ENCODE measurements at regions not wholly inside any gene's neighbourhood (a gene's known extent, or its start where the extent isn't known, plus 50 kb on each side); places are given as distances from the start of the nearest gene placed in this dataset. TPM values are rescaled to one million over a fixed set of nuclear protein-coding genes. Genes with fewer than 3 reads are reported as not detected.
A peak's percentile ranks its signal among the peaks of the same experiment; 100 is the strongest.

DNA sequence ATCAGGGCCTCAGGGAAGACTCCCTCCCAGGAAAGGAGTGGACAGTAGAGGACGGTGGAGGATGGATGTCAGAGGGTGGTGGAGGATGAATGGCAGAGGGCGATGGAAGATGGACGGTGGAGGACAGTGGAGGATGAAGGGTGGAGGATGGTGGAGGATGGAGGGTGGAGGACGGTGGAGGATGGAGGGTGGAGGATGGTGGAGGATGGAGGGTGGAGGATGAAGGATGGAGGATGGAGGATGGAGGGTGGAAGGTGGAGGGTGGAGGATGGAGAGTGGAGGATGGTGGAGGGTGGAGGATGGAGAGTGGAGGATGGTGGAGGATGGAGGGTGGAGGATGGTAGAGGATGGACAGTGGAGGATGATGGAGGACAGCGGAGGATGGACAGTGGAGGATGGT is 95.9 kb downstream of the LRRC74A start:
- TF ChIP-seq, protein P1, sequence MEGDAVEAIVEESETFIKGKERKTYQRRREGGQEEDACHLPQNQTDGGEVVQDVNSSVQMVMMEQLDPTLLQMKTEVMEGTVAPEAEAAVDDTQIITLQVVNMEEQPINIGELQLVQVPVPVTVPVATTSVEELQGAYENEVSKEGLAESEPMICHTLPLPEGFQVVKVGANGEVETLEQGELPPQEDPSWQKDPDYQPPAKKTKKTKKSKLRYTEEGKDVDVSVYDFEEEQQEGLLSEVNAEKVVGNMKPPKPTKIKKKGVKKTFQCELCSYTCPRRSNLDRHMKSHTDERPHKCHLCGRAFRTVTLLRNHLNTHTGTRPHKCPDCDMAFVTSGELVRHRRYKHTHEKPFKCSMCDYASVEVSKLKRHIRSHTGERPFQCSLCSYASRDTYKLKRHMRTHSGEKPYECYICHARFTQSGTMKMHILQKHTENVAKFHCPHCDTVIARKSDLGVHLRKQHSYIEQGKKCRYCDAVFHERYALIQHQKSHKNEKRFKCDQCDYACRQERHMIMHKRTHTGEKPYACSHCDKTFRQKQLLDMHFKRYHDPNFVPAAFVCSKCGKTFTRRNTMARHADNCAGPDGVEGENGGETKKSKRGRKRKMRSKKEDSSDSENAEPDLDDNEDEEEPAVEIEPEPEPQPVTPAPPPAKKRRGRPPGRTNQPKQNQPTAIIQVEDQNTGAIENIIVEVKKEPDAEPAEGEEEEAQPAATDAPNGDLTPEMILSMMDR (IDR thresholded peaks at IDR 0.05; ENCODE audit: insufficient read depth, low read depth, low read length), result no peak
- no peak overlapping the region for H3K4me3 ChIP-seq (ENCODE audit: low read depth, low read length)
- DNase-seq (ENCODE audit: low read depth), result no peak

DNA sequence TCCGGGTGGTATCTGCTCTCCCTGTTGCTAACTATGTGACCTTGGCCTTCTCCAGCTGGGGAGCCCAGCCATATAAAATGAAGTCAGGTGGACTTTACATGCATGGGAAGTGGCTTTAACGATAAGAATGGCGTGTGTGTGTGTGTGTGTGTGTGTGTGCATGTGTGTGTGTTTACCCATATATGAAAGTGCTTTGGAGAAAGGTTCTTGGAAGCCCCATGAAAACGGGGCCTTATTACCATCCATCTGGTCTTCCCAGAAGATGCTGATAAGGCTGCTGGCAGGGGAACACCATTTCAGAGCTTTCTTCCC is 94.8 kb downstream of the LRRC74A start:
- TF ChIP-seq, protein P1 (IDR thresholded peaks at IDR 0.05; ENCODE audit: insufficient read depth, low read depth, low read length), result no peak
- no peak for DNase-seq (ENCODE audit: low read depth)
- H3K4me3 ChIP-seq (ENCODE audit: low read depth, low read length), result no peak overlapping the region

DNA sequence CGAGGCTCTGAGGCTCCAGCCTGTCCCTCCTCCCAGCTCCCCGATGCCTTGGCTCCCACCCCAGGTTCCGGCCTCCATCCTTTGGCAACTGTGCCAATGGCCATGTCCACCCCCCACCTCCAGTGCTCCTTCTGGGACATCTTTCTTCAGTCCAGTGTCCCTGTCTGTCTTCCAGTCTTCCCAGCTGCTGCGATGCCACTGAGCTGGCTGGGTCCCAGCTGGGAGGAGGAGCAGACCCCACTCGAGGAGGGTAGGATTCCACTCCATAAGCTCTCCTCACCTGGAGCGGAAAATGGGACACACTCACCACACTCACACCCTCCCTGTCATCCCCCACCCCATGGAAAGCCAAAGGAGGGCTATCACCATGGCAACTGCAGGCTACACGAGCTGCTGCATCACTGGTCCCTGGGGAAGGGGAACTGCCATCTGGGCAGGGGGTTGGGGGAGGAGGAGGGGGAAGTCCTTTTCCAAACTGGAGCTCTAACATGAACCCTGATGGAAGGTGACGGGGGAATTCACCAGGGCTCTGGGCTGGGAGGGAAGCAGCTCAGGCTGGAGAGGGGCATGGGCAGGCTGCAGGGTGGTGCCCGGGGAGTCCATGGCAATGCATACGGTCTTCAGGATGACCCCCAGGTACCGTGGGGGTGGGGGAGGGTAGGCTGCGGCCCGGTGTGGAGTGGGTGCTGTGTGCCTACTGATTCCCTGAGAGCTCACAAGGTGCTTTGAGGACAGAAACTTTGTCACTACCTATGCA is 94.3 kb downstream of the LRRC74A start:
- H3K4me3 ChIP-seq (ENCODE audit: low read depth, low read length), result no peak overlapping the region
- TF ChIP-seq, protein P1 (IDR thresholded peaks at IDR 0.05; ENCODE audit: insufficient read depth, low read depth, low read length), result no peak
- DNase-seq (ENCODE audit: low read depth), result no peak

DNA sequence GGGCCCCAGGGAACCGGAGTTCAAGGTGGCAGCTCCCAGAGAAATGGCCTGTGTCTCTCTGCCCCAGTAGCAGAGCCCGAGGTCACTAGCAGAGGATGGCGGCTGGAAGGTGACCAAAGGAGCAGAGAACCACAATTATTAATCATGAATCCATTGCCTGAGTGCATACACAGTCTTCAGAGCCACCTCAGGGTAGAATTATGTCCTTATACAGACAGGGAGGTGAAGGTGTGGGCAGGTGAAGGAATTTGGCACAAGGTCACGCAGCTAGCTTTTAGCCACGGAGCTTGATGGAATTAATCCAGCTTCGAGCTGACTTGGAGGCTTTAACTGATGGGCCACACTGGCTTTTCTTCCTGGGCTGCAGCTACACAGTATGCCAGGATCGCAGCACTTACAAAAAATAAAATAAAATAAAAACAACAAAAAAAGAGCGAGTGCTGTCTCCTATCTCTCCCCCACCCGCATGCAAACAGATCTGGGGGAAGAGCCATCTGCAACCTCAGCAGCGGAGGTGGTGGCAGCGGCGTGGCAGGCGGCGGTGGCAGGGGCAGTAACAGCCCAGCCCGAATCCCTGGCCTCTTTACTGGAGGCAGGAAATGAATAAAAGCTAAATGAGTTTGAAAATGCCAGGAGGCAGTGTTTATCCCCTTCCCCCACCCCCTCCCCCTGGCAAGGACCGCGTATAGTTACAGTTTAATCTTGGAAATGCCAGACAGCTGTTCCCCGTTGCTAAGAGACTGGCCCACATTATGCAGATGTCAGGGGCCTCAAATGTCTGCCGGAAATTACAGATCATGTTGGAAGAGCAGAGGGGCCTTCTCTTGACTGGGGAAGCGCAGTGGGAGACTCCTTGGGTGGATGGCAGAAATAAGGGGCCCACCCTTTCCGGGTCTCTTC is 93.5 kb downstream of the LRRC74A start:
- DNase-seq (ENCODE audit: low read depth), result peak; percentile 90
- peak overlapping the region; percentile 14 for H3K4me3 ChIP-seq (ENCODE audit: low read depth, low read length)
- TF ChIP-seq, protein P1 (IDR thresholded peaks at IDR 0.05; ENCODE audit: insufficient read depth, low read depth, low read length), result no peak

Small RNAs in the stretch of these regions (small RNA-seq; reads per million reads assigned to genes)
- not detected for gene RN7SL356P
